Naive thymus-derived CD4-positive, alpha-beta T cell (primary cell): ENCODE measurements at regions not wholly inside any gene's neighbourhood (a gene's known extent, or its start where the extent isn't known, plus 50 kb on each side); places are given as distances from the start of the nearest gene placed in this dataset.
"Not testable (repeated sequence)": the region's sequence is repeated elsewhere in the genome, so short reads cannot be mapped to it uniquely, and the experiment has no call there.

Source experiments
- ATAC-seq: fragments of 150-1000 bp; cut with Tn5 transposase; 2 replicates; pipeline ENCODE4 v1.10.0; 2021; ENCODE audit warnings: mild to moderate bottlenecking, moderate library complexity
- CTCF ChIA-PET: fragments of 350-600 bp; sonication (Branson Sonifier 250); formaldehyde crosslinking; loops from one replicate; lab custom pipeline; 2021; ENCODE audit warnings: antibody characterized with exemption; lab: Charles Lee
- POLR2A ChIA-PET: fragments of 350-600 bp; sonication (Branson Sonifier 250); formaldehyde crosslinking; loops from one replicate; lab custom pipeline; 2021; ENCODE audit warnings: antibody characterized with exemption, inconsistent platforms; lab: Charles Lee
- DNase-seq, 9 donors: peaks; one replicate each; pipeline versions ENCODE4 v3.0.0 to v3.0.0-alpha.2; 2020 to 2022; ENCODE audit warnings: mixed read lengths in 1 of 9
- H3K27ac ChIP-seq: one replicate; pipeline ENCODE4 v1.7.0; 2013; ENCODE audit warnings: mild to moderate bottlenecking, low read depth, low read length, moderate library complexity
- H3K27me3 ChIP-seq, 2 donors: one replicate each; pipeline ENCODE4 v1.7.0; 2013; ENCODE audit warnings: low read length in 2 of 2, mild to moderate bottlenecking in 2 of 2, moderate library complexity in 2 of 2; ENCODE audit not compliant: control insufficient read depth in 2 of 2, insufficient read depth in 2 of 2
- H3K36me3 ChIP-seq, 3 experiments: 1 replicate in 2 of 3; 2 replicates in 1 of 3; pipeline ENCODE4 v1.7.0; 2013; ENCODE audit warnings: low read length in 3 of 3, mild to moderate bottlenecking in 3 of 3, moderate library complexity in 1 of 3; ENCODE audit not compliant: insufficient read depth in 3 of 3, control insufficient read depth in 2 of 3
- H3K4me1 ChIP-seq, 2 donors: one replicate each; pipeline ENCODE4 v1.7.0; 2013; ENCODE audit warnings: low read length in 2 of 2, mild to moderate bottlenecking in 2 of 2, moderate library complexity in 1 of 2; ENCODE audit not compliant: control insufficient read depth in 2 of 2, insufficient read depth in 2 of 2
- H3K4me3 ChIP-seq: 2 replicates; pipeline ENCODE4 v1.7.0; 2013; ENCODE audit warnings: mild to moderate bottlenecking, low read length
- H3K9me3 ChIP-seq, 3 experiments: 1 replicate in 2 of 3; 2 replicates in 1 of 3; pipeline ENCODE4 v1.7.0; 2013; ENCODE audit warnings: low read length in 3 of 3; ENCODE audit not compliant: control insufficient read depth in 2 of 3
- H3K27ac Mint-ChIP-seq, 9 donors: one replicate each; pipeline ENCODE4 v1.8.0; 2020 to 2022; ENCODE audit warnings: mixed read lengths in 9 of 9, mild to moderate bottlenecking in 8 of 9, moderate library complexity in 5 of 9, inconsistent platforms in 2 of 9
- H3K27me3 Mint-ChIP-seq, 5 donors: one replicate each; pipeline ENCODE4 v1.8.0; 2021 to 2022; ENCODE audit warnings: mixed read lengths in 5 of 5, mild to moderate bottlenecking in 1 of 5
- H3K36me3 Mint-ChIP-seq, 5 donors: one replicate each; pipeline ENCODE4 v1.8.0; 2020 to 2022; ENCODE audit warnings: mixed read lengths in 5 of 5, mild to moderate bottlenecking in 3 of 5, inconsistent platforms in 1 of 5
- H3K4me1 Mint-ChIP-seq, 7 donors: one replicate each; pipeline ENCODE4 v1.8.0; 2020 to 2022; ENCODE audit warnings: mixed read lengths in 7 of 7, mild to moderate bottlenecking in 3 of 7, inconsistent platforms in 1 of 7
- H3K4me3 Mint-ChIP-seq, 10 donors: one replicate each; pipeline ENCODE4 v1.8.0; 2020 to 2022; ENCODE audit warnings: mild to moderate bottlenecking in 10 of 10, mixed read lengths in 10 of 10, moderate library complexity in 6 of 10, inconsistent platforms in 2 of 10
- H3K9me3 Mint-ChIP-seq, 11 donors: one replicate each; pipeline ENCODE4 v1.8.0; 2020 to 2022; ENCODE audit warnings: mixed read lengths in 11 of 11, mild to moderate bottlenecking in 4 of 11, inconsistent platforms in 1 of 11, moderate library complexity in 1 of 11
- intact Hi-C, 2 donors: fragments of 100-400 bp; cut with micrococcal nuclease; formaldehyde crosslinking; loops; one replicate each; pipeline ENCODE4 v1.15.1; 2023

GRCh38 chr5:106017243-106017857 lies 1653.4 kb downstream of the EFNA5 start:
- H3K27ac Mint-ChIP-seq = no peak overlapping the region
- no peaks in the 10 kb centered on the region for H3K9me3 ChIP-seq
- H3K4me3 ChIP-seq = no peak overlapping the region
- H3K36me3 ChIP-seq = no peaks in the 10 kb centered on the region
- no peaks in the 10 kb centered on the region for H3K27me3 ChIP-seq
- no peak overlapping the region for H3K4me3 Mint-ChIP-seq
- CTCF ChIA-PET = no interaction called here
- H3K9me3 Mint-ChIP-seq = peaks cover 0 to 28% (median 3%) of the 10 kb centered on the region in 11 donors
- intact Hi-C loops = no loop called here
- H3K4me1 ChIP-seq = no peaks in the 10 kb centered on the region
- ATAC-seq (no peak), DNase-seq (no peak)
- POLR2A ChIA-PET = no interaction called here
- no peaks in the 10 kb centered on the region for H3K4me1 Mint-ChIP-seq
- H3K27ac ChIP-seq = no peak overlapping the region
- no peaks in the 10 kb centered on the region for H3K27me3 Mint-ChIP-seq
- H3K36me3 Mint-ChIP-seq = no peaks in the 10 kb centered on the region

- Mint-ChIP-seq H3K4me1 (no peaks in the 10 kb centered on the region), H3K27me3 (no peaks in the 10 kb centered on the region)
- intact Hi-C loops = no loop called here
These were observed 1656.5 kb downstream of the EFNA5 start for GRCh38 chr5:106014262-106014661.

GRCh38 chr5:106006242-106006641 lies 1664.5 kb downstream of the EFNA5 start:
- ATAC-seq = no peak
- no peaks in the 10 kb centered on the region for H3K27me3 ChIP-seq
- H3K9me3 ChIP-seq = peaks cover 0 to 4% (median 0%) of the 10 kb centered on the region in 3 experiments
- intact Hi-C loops = no loop called here
- no peak for DNase-seq
- Mint-ChIP-seq H3K4me3 (no peak overlapping the region), H3K9me3 (peaks cover 4 to 34% (median 11%) of the 10 kb centered on the region in 11 donors), H3K4me1 (no peaks in the 10 kb centered on the region), H3K27ac (no peak overlapping the region), H3K36me3 (no peaks in the 10 kb centered on the region), H3K27me3 (no peaks in the 10 kb centered on the region)
- H3K36me3 ChIP-seq = no peaks in the 10 kb centered on the region
- H3K4me1 ChIP-seq = no peaks in the 10 kb centered on the region
- no peak overlapping the region for H3K27ac ChIP-seq
- CTCF ChIA-PET = no interaction called here
- no peak overlapping the region for H3K4me3 ChIP-seq
- POLR2A ChIA-PET = no interaction called here

More at GRCh38 chr5:106014262-106014661, 1656.5 kb downstream of the EFNA5 start:
- ATAC-seq = no peak
- Mint-ChIP-seq H3K36me3 (no peaks in the 10 kb centered on the region), H3K4me3 (no peak overlapping the region), H3K27ac (no peak overlapping the region), H3K9me3 (peaks cover 0 to 24% (median 6%) of the 10 kb centered on the region in 11 donors)
- H3K9me3 ChIP-seq = no peaks in the 10 kb centered on the region
- H3K4me3 ChIP-seq = no peak overlapping the region
- H3K27ac ChIP-seq = no peak overlapping the region
- DNase-seq = no peak
- ChIA-PET POLR2A (no interaction called here), CTCF (no interaction called here)
- no peaks in the 10 kb centered on the region for H3K27me3 ChIP-seq
- H3K36me3 ChIP-seq = no peaks in the 10 kb centered on the region
- no peaks in the 10 kb centered on the region for H3K4me1 ChIP-seq

GRCh38 chr5:105998991-105999390 lies 1671.7 kb downstream of the EFNA5 start:
- H3K4me3 Mint-ChIP-seq, H3K9me3 ChIP-seq, H3K4me1 ChIP-seq, H3K27me3 Mint-ChIP-seq, CTCF ChIA-PET, H3K36me3 ChIP-seq, DNase-seq, H3K4me3 ChIP-seq, H3K36me3 Mint-ChIP-seq, POLR2A ChIA-PET, intact Hi-C loops, H3K27me3 ChIP-seq, H3K4me1 Mint-ChIP-seq, H3K27ac ChIP-seq, H3K27ac Mint-ChIP-seq, ATAC-seq: not testable (repeated sequence)
- H3K9me3 Mint-ChIP-seq = peaks cover 0 to 54% (median 12%) of the 10 kb centered on the region in 11 donors

- POLR2A ChIA-PET = no interaction called here
- intact Hi-C loops = no loop called here
These were observed 1677.7 kb downstream of the EFNA5 start for GRCh38 chr5:105993027-105993426.

GRCh38 chr5:105982526-105982925 lies 1688.2 kb downstream of the EFNA5 start:
- POLR2A ChIA-PET = no interaction called here
- intact Hi-C loops = no loop called here
- Histone ChIP-seq H3K36me3 (no peaks in the 10 kb centered on the region), H3K4me1 (no peaks in the 10 kb centered on the region), H3K27ac (no peak overlapping the region), H3K9me3 (no peaks in the 10 kb centered on the region), H3K27me3 (no peaks in the 10 kb centered on the region), H3K4me3 (no peak overlapping the region)
- Mint-ChIP-seq H3K27me3 (no peaks in the 10 kb centered on the region), H3K4me1 (no peaks in the 10 kb centered on the region), H3K36me3 (no peaks in the 10 kb centered on the region), H3K9me3 (peaks cover 0 to 12% (median 0%) of the 10 kb centered on the region in 11 donors), H3K4me3 (no peak overlapping the region), H3K27ac (no peak overlapping the region)
- CTCF ChIA-PET = no interaction called here
- DNase-seq (no peak), ATAC-seq (no peak)

More at GRCh38 chr5:105993027-105993426, 1677.7 kb downstream of the EFNA5 start:
- H3K27ac ChIP-seq = no peak overlapping the region
- no peaks in the 10 kb centered on the region for H3K36me3 ChIP-seq
- no peak for ATAC-seq
- Mint-ChIP-seq H3K4me1 (no peaks in the 10 kb centered on the region), H3K27me3 (no peaks in the 10 kb centered on the region), H3K4me3 (no peak overlapping the region), H3K27ac (no peak overlapping the region), H3K36me3 (no peaks in the 10 kb centered on the region), H3K9me3 (peaks cover 0 to 31% (median 4%) of the 10 kb centered on the region in 11 donors)
- DNase-seq = no peak
- no peak overlapping the region for H3K4me3 ChIP-seq
- no peaks in the 10 kb centered on the region for H3K9me3 ChIP-seq
- H3K4me1 ChIP-seq = no peaks in the 10 kb centered on the region
- CTCF ChIA-PET = interaction anchor here (0.6 kb wide), 1 partner anchor 193 kb away, joined by 3 read pairs; no protein-coding TSS in a partner anchor
- no peaks in the 10 kb centered on the region for H3K27me3 ChIP-seq

GRCh38 chr5:105978011-105978410 lies 1692.7 kb downstream of the EFNA5 start:
- no peak overlapping the region for H3K27ac ChIP-seq
- Mint-ChIP-seq H3K4me3 (no peak overlapping the region), H3K4me1 (no peaks in the 10 kb centered on the region), H3K9me3 (peaks cover 0 to 8% (median 3%) of the 10 kb centered on the region in 11 donors), H3K27ac (no peak overlapping the region), H3K27me3 (no peaks in the 10 kb centered on the region), H3K36me3 (no peaks in the 10 kb centered on the region)
- ChIA-PET POLR2A (no interaction called here), CTCF (no interaction called here)
- no peak overlapping the region for H3K4me3 ChIP-seq
- no peaks in the 10 kb centered on the region for H3K4me1 ChIP-seq
- no peaks in the 10 kb centered on the region for H3K27me3 ChIP-seq
- ATAC-seq (no peak), DNase-seq (no peak)
- H3K36me3 ChIP-seq = no peaks in the 10 kb centered on the region
- intact Hi-C loops = no loop called here
- no peaks in the 10 kb centered on the region for H3K9me3 ChIP-seq
